ENCODE measurements at regions not wholly inside any gene's neighbourhood (a gene's known extent, or its start where the extent isn't known, plus 50 kb on each side); places are given as distances from the start of the nearest gene placed in this dataset.
A peak's percentile ranks its signal among the peaks of the same experiment; 100 is the strongest.

DNA sequence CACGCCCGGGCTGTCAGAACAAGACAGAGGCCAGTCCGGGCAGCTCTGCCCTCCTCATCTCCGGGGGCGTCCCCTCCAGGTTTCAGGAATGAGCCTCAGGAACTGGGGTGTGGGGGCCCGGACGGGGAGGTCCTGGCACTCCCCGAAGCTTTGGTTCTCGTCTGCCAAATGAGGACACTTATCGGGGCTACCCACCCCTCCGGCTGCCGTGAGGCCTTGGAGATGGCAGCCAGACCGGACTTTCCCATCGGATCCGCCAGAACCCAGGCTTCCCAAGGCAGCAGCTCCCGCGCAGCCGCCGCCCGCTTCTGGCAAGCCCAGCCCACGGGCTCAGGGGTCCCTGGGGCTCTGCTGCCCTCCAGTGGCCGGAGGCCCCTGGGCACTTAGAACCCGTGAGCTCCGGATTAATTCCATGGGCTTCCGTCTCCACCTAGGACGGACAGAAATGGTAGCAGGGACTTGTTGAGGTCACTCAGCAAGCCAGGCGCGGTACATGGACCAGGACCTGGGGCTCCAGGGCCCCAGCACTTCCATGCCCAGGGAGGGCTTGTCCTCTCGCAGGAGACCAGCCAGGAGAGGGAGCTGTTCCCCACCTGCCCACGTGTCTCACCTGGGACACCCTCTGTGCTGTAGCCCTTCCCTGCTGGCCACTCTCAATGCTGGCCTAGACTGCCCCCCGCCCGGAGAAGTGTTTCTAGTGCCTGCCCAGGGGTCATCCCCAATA is 89.4 kb downstream of the LINGO1 start (continued):
- TF ChIP-seq, protein P1, sequence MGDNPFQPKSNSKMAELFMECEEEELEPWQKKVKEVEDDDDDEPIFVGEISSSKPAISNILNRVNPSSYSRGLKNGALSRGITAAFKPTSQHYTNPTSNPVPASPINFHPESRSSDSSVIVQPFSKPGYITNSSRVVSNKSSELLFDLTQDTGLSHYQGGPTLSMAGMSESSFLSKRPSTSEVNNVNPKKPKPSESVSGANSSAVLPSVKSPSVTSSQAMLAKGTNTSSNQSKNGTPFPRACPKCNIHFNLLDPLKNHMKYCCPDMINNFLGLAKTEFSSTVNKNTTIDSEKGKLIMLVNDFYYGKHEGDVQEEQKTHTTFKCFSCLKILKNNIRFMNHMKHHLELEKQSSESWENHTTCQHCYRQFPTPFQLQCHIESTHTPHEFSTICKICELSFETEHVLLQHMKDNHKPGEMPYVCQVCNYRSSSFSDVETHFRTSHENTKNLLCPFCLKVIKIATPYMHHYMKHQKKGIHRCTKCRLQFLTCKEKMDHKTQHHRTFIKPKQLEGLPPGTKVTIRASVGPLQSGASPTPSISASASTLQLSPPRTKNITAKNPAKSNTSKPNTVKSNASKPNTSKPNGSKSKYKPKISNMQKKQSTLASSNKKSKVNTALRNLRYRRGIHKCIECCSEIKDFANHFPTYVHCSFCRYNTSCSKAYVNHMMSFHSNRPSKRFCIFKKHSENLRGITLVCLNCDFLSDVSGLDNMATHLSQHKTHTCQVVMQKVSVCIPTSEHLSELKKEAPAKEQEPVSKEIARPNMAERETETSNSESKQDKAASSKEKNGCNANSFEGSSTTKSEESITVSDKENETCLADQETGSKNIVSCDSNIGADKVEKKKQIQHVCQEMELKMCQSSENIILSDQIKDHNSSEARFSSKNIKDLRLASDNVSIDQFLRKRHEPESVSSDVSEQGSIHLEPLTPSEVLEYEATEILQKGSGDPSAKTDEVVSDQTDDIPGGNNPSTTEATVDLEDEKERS (CRISPR knock-in tag; IDR thresholded peaks at IDR 0.05), result peak; percentile 72; the same call in 1 of the 2 replicates
- TF ChIP-seq AHR (CRISPR knock-in tag; IDR thresholded peaks at IDR 0.05) (0 out of 2 replicates have a peak, but pooled peaks have one; percentile 59), GATAD1 (CRISPR knock-in tag; IDR thresholded peaks at IDR 0.05) (peak; percentile 71), ZBTB20 (CRISPR knock-in tag; IDR thresholded peaks at IDR 0.05; ENCODE audit: borderline replicate concordance, low read depth) (no peak), ZNF816 (CRISPR knock-in tag; IDR thresholded peaks at IDR 0.05; ENCODE audit: borderline replicate concordance) (no peak), TEAD3 (CRISPR knock-in tag; optimal IDR thresholded peaks at IDR 0.05; ENCODE audit: borderline replicate concordance) (peak; percentile 17), ETV6 (CRISPR knock-in tag; conservative IDR thresholded peaks at IDR 0.05) (0 out of 2 replicates have a peak, but pooled peaks have one; percentile 20), ZNF207 (IDR thresholded peaks at IDR 0.05; ENCODE audit: borderline replicate concordance) (no peak), ZNF672 (CRISPR knock-in tag; IDR thresholded peaks at IDR 0.05) (no peak), SMC3 (IDR thresholded peaks at IDR 0.05; ENCODE audit: low read length) (peak; percentile 74), ZNF253 (CRISPR knock-in tag; IDR thresholded peaks at IDR 0.05; ENCODE audit: borderline replicate concordance) (no peak), ELF1 (CRISPR knock-in tag; IDR thresholded peaks at IDR 0.05) (0 out of 2 replicates have a peak, but pooled peaks have one; percentile 32), ZNF263 (CRISPR knock-in tag; IDR thresholded peaks at IDR 0.05) (0 out of 2 replicates have a peak, but pooled peaks have one; percentile 54), HNRNPLL (IDR thresholded peaks at IDR 0.05; ENCODE audit: low read depth, low read length, poor library complexity, severe bottlenecking) (peak; percentile 45), CHCHD3 (CRISPR knock-in tag; IDR thresholded peaks at IDR 0.05) (no peak)
- TF ChIP-seq, protein P2, sequence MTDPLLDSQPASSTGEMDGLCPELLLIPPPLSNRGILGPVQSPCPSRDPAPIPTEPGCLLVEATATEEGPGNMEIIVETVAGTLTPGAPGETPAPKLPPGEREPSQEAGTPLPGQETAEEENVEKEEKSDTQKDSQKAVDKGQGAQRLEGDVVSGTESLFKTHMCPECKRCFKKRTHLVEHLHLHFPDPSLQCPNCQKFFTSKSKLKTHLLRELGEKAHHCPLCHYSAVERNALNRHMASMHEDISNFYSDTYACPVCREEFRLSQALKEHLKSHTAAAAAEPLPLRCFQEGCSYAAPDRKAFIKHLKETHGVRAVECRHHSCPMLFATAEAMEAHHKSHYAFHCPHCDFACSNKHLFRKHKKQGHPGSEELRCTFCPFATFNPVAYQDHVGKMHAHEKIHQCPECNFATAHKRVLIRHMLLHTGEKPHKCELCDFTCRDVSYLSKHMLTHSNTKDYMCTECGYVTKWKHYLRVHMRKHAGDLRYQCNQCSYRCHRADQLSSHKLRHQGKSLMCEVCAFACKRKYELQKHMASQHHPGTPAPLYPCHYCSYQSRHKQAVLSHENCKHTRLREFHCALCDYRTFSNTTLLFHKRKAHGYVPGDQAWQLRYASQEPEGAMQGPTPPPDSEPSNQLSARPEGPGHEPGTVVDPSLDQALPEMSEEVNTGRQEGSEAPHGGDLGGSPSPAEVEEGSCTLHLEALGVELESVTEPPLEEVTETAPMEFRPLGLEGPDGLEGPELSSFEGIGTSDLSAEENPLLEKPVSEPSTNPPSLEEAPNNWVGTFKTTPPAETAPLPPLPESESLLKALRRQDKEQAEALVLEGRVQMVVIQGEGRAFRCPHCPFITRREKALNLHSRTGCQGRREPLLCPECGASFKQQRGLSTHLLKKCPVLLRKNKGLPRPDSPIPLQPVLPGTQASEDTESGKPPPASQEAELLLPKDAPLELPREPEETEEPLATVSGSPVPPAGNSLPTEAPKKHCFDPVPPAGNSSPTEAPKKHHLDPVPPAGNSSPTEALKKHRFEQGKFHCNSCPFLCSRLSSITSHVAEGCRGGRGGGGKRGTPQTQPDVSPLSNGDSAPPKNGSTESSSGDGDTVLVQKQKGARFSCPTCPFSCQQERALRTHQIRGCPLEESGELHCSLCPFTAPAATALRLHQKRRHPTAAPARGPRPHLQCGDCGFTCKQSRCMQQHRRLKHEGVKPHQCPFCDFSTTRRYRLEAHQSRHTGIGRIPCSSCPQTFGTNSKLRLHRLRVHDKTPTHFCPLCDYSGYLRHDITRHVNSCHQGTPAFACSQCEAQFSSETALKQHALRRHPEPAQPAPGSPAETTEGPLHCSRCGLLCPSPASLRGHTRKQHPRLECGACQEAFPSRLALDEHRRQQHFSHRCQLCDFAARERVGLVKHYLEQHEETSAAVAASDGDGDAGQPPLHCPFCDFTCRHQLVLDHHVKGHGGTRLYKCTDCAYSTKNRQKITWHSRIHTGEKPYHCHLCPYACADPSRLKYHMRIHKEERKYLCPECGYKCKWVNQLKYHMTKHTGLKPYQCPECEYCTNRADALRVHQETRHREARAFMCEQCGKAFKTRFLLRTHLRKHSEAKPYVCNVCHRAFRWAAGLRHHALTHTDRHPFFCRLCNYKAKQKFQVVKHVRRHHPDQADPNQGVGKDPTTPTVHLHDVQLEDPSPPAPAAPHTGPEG (CRISPR knock-in tag; IDR thresholded peaks at IDR 0.05), result 0 out of 2 replicates have a peak, but pooled peaks have one; percentile 52
- TF ChIP-seq, protein P3, sequence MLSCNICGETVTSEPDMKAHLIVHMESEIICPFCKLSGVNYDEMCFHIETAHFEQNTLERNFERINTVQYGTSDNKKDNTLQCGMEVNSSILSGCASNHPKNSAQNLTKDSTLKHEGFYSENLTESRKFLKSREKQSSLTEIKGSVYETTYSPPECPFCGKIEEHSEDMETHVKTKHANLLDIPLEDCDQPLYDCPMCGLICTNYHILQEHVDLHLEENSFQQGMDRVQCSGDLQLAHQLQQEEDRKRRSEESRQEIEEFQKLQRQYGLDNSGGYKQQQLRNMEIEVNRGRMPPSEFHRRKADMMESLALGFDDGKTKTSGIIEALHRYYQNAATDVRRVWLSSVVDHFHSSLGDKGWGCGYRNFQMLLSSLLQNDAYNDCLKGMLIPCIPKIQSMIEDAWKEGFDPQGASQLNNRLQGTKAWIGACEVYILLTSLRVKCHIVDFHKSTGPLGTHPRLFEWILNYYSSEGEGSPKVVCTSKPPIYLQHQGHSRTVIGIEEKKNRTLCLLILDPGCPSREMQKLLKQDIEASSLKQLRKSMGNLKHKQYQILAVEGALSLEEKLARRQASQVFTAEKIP (CRISPR knock-in tag; IDR thresholded peaks at IDR 0.05; ENCODE audit: borderline replicate concordance), result no peak
- TF ChIP-seq, protein P4, sequence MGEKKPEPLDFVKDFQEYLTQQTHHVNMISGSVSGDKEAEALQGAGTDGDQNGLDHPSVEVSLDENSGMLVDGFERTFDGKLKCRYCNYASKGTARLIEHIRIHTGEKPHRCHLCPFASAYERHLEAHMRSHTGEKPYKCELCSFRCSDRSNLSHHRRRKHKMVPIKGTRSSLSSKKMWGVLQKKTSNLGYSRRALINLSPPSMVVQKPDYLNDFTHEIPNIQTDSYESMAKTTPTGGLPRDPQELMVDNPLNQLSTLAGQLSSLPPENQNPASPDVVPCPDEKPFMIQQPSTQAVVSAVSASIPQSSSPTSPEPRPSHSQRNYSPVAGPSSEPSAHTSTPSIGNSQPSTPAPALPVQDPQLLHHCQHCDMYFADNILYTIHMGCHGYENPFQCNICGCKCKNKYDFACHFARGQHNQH (CRISPR knock-in tag; IDR thresholded peaks at IDR 0.05), result peak; percentile 54; the same call in 1 of the 2 replicates

Data from HepG2 (cell line).